HEK293 (cell line): ENCODE measurements at regions not wholly inside any gene's neighbourhood (a gene's known extent, or its start where the extent isn't known, plus 50 kb on each side); places are given as distances from the start of the nearest gene placed in this dataset.

ENCODE experiments used
- CTCF ChIA-PET: fragments of 350-600 bp; formaldehyde crosslinking; extraction: SDS; loops from one replicate; lab custom pipeline; 2021; ENCODE audit warnings: antibody characterized with exemption; lab: Yijun Ruan, JAX
- POLR2A ChIA-PET: fragments of 300-600 bp; formaldehyde crosslinking; extraction: SDS; loops from one replicate; lab custom pipeline; 2020; ENCODE audit warnings: antibody characterized with exemption, inconsistent platforms; lab: Yijun Ruan, JAX
- H3K27ac ChIP-seq: fragments of 200-500 bp; sonication (Bioruptor generic); 2 replicates; pipeline ENCODE4 v1.5.1; 2014; ENCODE audit warnings: low read depth, low read length, control low read depth, inconsistent platforms; ENCODE audit errors: extremely low read depth
- H3K36me3 ChIP-seq, 2 experiments: fragments of 200-500 bp in 1 of 2; sonication (Bioruptor generic) in 1 of 2; 1 replicate in 1 of 2; 2 replicates in 1 of 2; pipeline ENCODE4 v1.5.1; 2014 to 2017; ENCODE audit warnings: inconsistent platforms in 2 of 2, low read length in 2 of 2; ENCODE audit not compliant: control insufficient read depth in 2 of 2, insufficient read depth in 1 of 2
- H3K4me1 ChIP-seq: fragments of 200-500 bp; sonication (Bioruptor generic); 2 replicates; pipeline ENCODE4 v1.5.1; 2014; ENCODE audit warnings: mild to moderate bottlenecking, low read length, inconsistent platforms; ENCODE audit not compliant: control insufficient read depth, insufficient read depth
- H3K4me3 ChIP-seq: 2 replicates; pipeline ENCODE4 v1.5.1; 2011; ENCODE audit warnings: low read depth, mild to moderate bottlenecking, control low read depth, low read length, moderate library complexity
- H3K9me3 ChIP-seq: fragments of 200-500 bp; sonication (Bioruptor generic); 2 replicates; pipeline ENCODE4 v1.5.1; 2014; ENCODE audit warnings: low read depth, low read length, inconsistent platforms; ENCODE audit not compliant: control insufficient read depth, insufficient read depth
- ZFP37 ChIP-seq: fragments of 450-650 bp; formaldehyde crosslinking; IDR thresholded peaks from 2 replicates; pipeline ENCODE4 v1.5.1; 2016; ENCODE audit warnings: missing biosample characterization, missing genetic modification characterization
- ZNF148 ChIP-seq: fragments of 450-650 bp; formaldehyde crosslinking; IDR thresholded peaks from 2 replicates; pipeline ENCODE4 v1.5.0; 2017; ENCODE audit warnings: missing biosample characterization, missing genetic modification characterization, borderline replicate concordance
- ZNF335 ChIP-seq: fragments of 450-650 bp; formaldehyde crosslinking; conservative IDR thresholded peaks from 2 replicates; pipeline ENCODE4 v1.5.1; 2016; ENCODE audit warnings: missing biosample characterization, missing genetic modification characterization
- ZNF610 ChIP-seq: fragments of 450-650 bp; formaldehyde crosslinking; IDR thresholded peaks from 2 replicates; pipeline ENCODE4 v1.5.1; 2016; ENCODE audit warnings: missing biosample characterization, missing genetic modification characterization, borderline replicate concordance

GRCh38 chr12:4859478-4860210 lies 50.1 kb upstream of the KCNA1 start:
- Histone ChIP-seq H3K4me1 (no peaks in the 10 kb centered on the region; the same call in 1 of the 2 replicates), H3K36me3 (no peaks in the 10 kb centered on the region), H3K27ac (no peak overlapping the region), H3K9me3 (no peaks in the 10 kb centered on the region), H3K4me3 (no peak overlapping the region)
- POLR2A ChIA-PET = no interaction called here
- CTCF ChIA-PET = interaction anchor here (0.7 to 6.6 kb wide), 7 partner anchors 8 to 931 kb away, joined by 3 to 74 read pairs (median 12); no protein-coding TSS in a partner anchor
- TF ChIP-seq ZNF148 (tag by site-specific recombination) (no peak), ZNF610 (tag by site-specific recombination) (peak; percentile 87), ZNF335 (tag by site-specific recombination) (peak; percentile 32; the same call in 1 of the 2 replicates), ZFP37 (tag by site-specific recombination) (no peak)
